Stomach (tissue), 8 donors: ENCODE measurements at regions not wholly inside any gene's neighbourhood (a gene's known extent, or its start where the extent isn't known, plus 50 kb on each side); places are given as distances from the start of the nearest gene placed in this dataset.
A peak's percentile ranks its signal among the peaks of the same experiment; 100 is the strongest.

Experiments used
- DNase-seq, 2 donors: peaks; one replicate each; pipeline versions ENCODE4 v3.0.0 to v3.0.0-alpha.2; 2013 to 2019
- H3K27ac ChIP-seq, 5 donors: fragments of 200-600 bp in 4 of 5; sonication (generic) in 4 of 5; one replicate each; pipeline ENCODE4 v1.5.1; 2013 to 2019; ENCODE audit warnings: mild to moderate bottlenecking in 1 of 5, moderate library complexity in 1 of 5
- H3K27me3 ChIP-seq, 3 donors: fragments of 200-600 bp; sonication (generic); one replicate each; pipeline ENCODE4 v1.5.1; 2017 to 2019; ENCODE audit warnings: mixed run types in 1 of 3
- H3K36me3 ChIP-seq, 4 donors: fragments of 200-600 bp; sonication (generic); 1 replicate in 3 of 4; 2 replicates in 1 of 4; pipeline ENCODE4 v1.5.1; 2016 to 2019
- H3K4me1 ChIP-seq, 4 donors: fragments of 200-600 bp; sonication (generic); one replicate each; pipeline ENCODE4 v1.5.1; 2016 to 2019
- H3K4me3 ChIP-seq, 4 donors: fragments of 200-600 bp; sonication (generic) in 3 of 4; one replicate each; pipeline ENCODE4 v1.5.1; 2016 to 2019; ENCODE audit warnings: mild to moderate bottlenecking in 1 of 4
- H3K9me3 ChIP-seq, 4 donors: fragments of 200-600 bp; sonication (generic); one replicate each; pipeline ENCODE4 v1.5.1; 2016 to 2019
- CTCF ChIP-seq, 7 experiments: fragments of 450-650 bp in 4 of 7; fragments of 200-600 bp in 3 of 7; sonication (generic) in 3 of 7; IDR thresholded peaks; one replicate each; pipeline ENCODE4 v1.5.1; 2016 to 2019; ENCODE audit warnings: antibody characterized with exemption in 7 of 7, control low read depth in 2 of 7, mild to moderate bottlenecking in 1 of 7
- EP300 ChIP-seq: sonication (generic); formaldehyde crosslinking; IDR thresholded peaks from one replicate; pipeline ENCODE4 v1.6.1; 2017; ENCODE audit warnings: antibody characterized with exemption
- POLR2A ChIP-seq, 4 donors: fragments of 450-650 bp; IDR thresholded peaks; one replicate each; pipeline ENCODE4 v1.6.1; 2016; ENCODE audit warnings: antibody characterized with exemption in 4 of 4, control low read depth in 2 of 4, mild to moderate bottlenecking in 1 of 4, moderate library complexity in 1 of 4
- POLR2AphosphoS5 ChIP-seq, 3 donors: sonication (generic); formaldehyde crosslinking; IDR thresholded peaks; one replicate each; pipeline ENCODE4 v1.6.1; 2016; ENCODE audit warnings: antibody characterized with exemption in 3 of 3
- WGBS, 5 donors: extraction: QIAGEN DNeasy Blood & Tissue Kit in 3 of 5; methylation state at CpG; one replicate each; pipeline versions ENCODE4 v1.1.5 to v1.1.7; 2013 to 2018; 5-methylcytosine and 5-hydroxymethylcytosine counted together
- intact Hi-C: fragments of 100-400 bp; cut with DNase I; formaldehyde crosslinking; loops from one replicate; pipeline ENCODE4 v1.15.1; 2023; ENCODE audit warnings: low total_unique reads
- donor health status: healthy with polysubstance abuse.
- donor health status: Bipolar disorder and iron deficiency.
- donor health status: healthy.

GRCh38 chr21:41634858-41635257 lies 126.9 kb upstream of the TMPRSS2 start:
- WGBS, 5 donors = 80 to 90% (median 87%) methylated on average over 9 of the region's 9 CpGs
- no peak overlapping the region for H3K27ac ChIP-seq
- peaks cover 0 to 7% (median 0%) of the 10 kb centered on the region in 4 donors for H3K9me3 ChIP-seq
- no peak for DNase-seq
- intact Hi-C loops = no loop called here
- TF ChIP-seq CTCF (IDR thresholded peaks at IDR 0.05) = no peak
- peaks cover 0 to 5% (median 2%) of the 10 kb centered on the region in 4 donors for H3K4me1 ChIP-seq
- H3K36me3 ChIP-seq = no peaks in the 10 kb centered on the region
- H3K4me3 ChIP-seq = no peak overlapping the region
- H3K27me3 ChIP-seq = peaks cover 0 to 8% (median 0%) of the 10 kb centered on the region in 3 donors

- peak in 1 of 2 donors; percentile 73 for DNase-seq
- peaks cover 0 to 8% (median 0%) of the 10 kb centered on the region in 3 donors for H3K27me3 ChIP-seq
- H3K36me3 ChIP-seq = no peaks in the 10 kb centered on the region
- no peak overlapping the region for H3K27ac ChIP-seq
- H3K9me3 ChIP-seq = peaks cover 0 to 7% (median 0%) of the 10 kb centered on the region in 4 donors
- TF ChIP-seq POLR2A (IDR thresholded peaks at IDR 0.05) = no peak
- no peak for TF ChIP-seq POLR2AphosphoS5 (IDR thresholded peaks at IDR 0.05)
- TF ChIP-seq CTCF (IDR thresholded peaks at IDR 0.05) = no peak
- no peak for TF ChIP-seq EP300
- 56 to 82% (median 62%) methylated on average over 5 to 6 of the region's 6 CpGs for WGBS, 5 donors
- H3K4me3 ChIP-seq = no peak overlapping the region
- intact Hi-C loops = no loop called here
- H3K4me1 ChIP-seq = peaks cover 0 to 5% (median 2%) of the 10 kb centered on the region in 4 donors
Measured at GRCh38 chr21:41634211-41634694, 126.3 kb upstream of the TMPRSS2 start.

GRCh38 chr21:41633627-41634026 lies 125.7 kb upstream of the TMPRSS2 start:
- H3K4me3 ChIP-seq = no peak overlapping the region
- peaks cover 0 to 7% (median 0%) of the 10 kb centered on the region in 4 donors for H3K9me3 ChIP-seq
- no peak overlapping the region for H3K27ac ChIP-seq
- no peaks in the 10 kb centered on the region for H3K36me3 ChIP-seq
- DNase-seq = no peak
- 81 to 94% (median 83%) methylated on average over 4 of the region's 4 CpGs for WGBS, 5 donors
- H3K4me1 ChIP-seq = peaks cover 0 to 5% (median 2%) of the 10 kb centered on the region in 4 donors
- intact Hi-C loops = no loop called here
- TF ChIP-seq EP300 = no peak
- no peak for TF ChIP-seq CTCF (IDR thresholded peaks at IDR 0.05)
- no peak for TF ChIP-seq POLR2AphosphoS5 (IDR thresholded peaks at IDR 0.05)
- no peak for TF ChIP-seq POLR2A (IDR thresholded peaks at IDR 0.05)
- H3K27me3 ChIP-seq = peaks cover 0 to 8% (median 0%) of the 10 kb centered on the region in 3 donors

- DNase-seq = peak in 1 of 2 donors; percentile 54
- Histone ChIP-seq H3K27ac (no peak overlapping the region), H3K9me3 (peaks cover 0 to under 1% (median 0%) of the 10 kb centered on the region in 4 donors), H3K4me3 (no peak overlapping the region), H3K36me3 (no peaks in the 10 kb centered on the region), H3K4me1 (peaks cover 0 to 5% (median 2%) of the 10 kb centered on the region in 4 donors), H3K27me3 (peaks cover 0 to 8% (median 0%) of the 10 kb centered on the region in 3 donors)
- intact Hi-C loops = no loop called here
- TF ChIP-seq POLR2A (IDR thresholded peaks at IDR 0.05) (no peak), POLR2AphosphoS5 (IDR thresholded peaks at IDR 0.05) (no peak)
- 71 to 80% (median 76%) methylated on average over 12 of the region's 12 CpGs for WGBS, 5 donors
Measured at GRCh38 chr21:41632748-41633475, 125.0 kb upstream of the TMPRSS2 start.
